HepG2 (cell line): ENCODE measurements at regions not wholly inside any gene's neighbourhood (a gene's known extent, or its start where the extent isn't known, plus 50 kb on each side); places are given as distances from the start of the nearest gene placed in this dataset.

Source experiments
- CBX1 ChIP-seq: IDR thresholded peaks from one replicate; pipeline ENCODE4 v1.6.1; 2016; ENCODE audit warnings: antibody characterized with exemption, low read depth
- ETV6 ChIP-seq: sonication (generic); formaldehyde crosslinking; conservative IDR thresholded peaks from 2 replicates; pipeline ENCODE4 v1.4.0; 2020; ENCODE audit warnings: missing genetic modification reagents
- HDAC2 ChIP-seq: sonication (generic); formaldehyde crosslinking; IDR thresholded peaks from 2 replicates; pipeline ENCODE4 v1.4.0; 2020; ENCODE audit warnings: missing genetic modification reagents
- IRF2 ChIP-seq: IDR thresholded peaks from 2 replicates; pipeline ENCODE4 v1.6.1; 2018; ENCODE audit warnings: missing genetic modification reagents, missing compliant biosample characterization
- MTA3 ChIP-seq: sonication (generic); formaldehyde crosslinking; IDR thresholded peaks from 2 replicates; pipeline ENCODE4 v1.4.0; 2020; ENCODE audit warnings: missing genetic modification reagents
- NR1H2 ChIP-seq: sonication (generic); formaldehyde crosslinking; IDR thresholded peaks from 2 replicates; pipeline ENCODE4 v1.8.1; 2022; ENCODE audit warnings: low read depth, missing genetic modification reagents, borderline replicate concordance
- NR2F2 ChIP-seq: IDR thresholded peaks from 2 replicates; pipeline ENCODE4 v1.6.1; 2012; ENCODE audit warnings: low read depth, inconsistent platforms, borderline replicate concordance
- POLR2A ChIP-seq, 2 experiments: IDR thresholded peaks; 2 replicates each; pipeline ENCODE4 v1.6.1; 2011; ENCODE audit warnings: low read depth in 2 of 2, low read length in 2 of 2, mild to moderate bottlenecking in 1 of 2, moderate library complexity in 1 of 2; ENCODE audit not compliant: insufficient read depth in 1 of 2
- SNAPC2 ChIP-seq: sonication (generic); formaldehyde crosslinking; IDR thresholded peaks from 2 replicates; pipeline ENCODE4 v1.8.1; 2022; ENCODE audit warnings: mild to moderate bottlenecking, missing genetic modification reagents
- SRSF9 ChIP-seq: fragments of 200-400 bp; formaldehyde crosslinking; IDR thresholded peaks from 2 replicates; pipeline ENCODE4 v1.6.1; 2018; ENCODE audit warnings: borderline replicate concordance, mild to moderate bottlenecking, low read depth, low read length; ENCODE audit not compliant: insufficient read depth, poor library complexity, severe bottlenecking
- STAG1 ChIP-seq: sonication (generic); formaldehyde crosslinking; IDR thresholded peaks from 2 replicates; pipeline ENCODE4 v1.4.0; 2020; ENCODE audit warnings: missing genetic modification reagents
- TCF7 ChIP-seq: sonication (generic); IDR thresholded peaks from 2 replicates; pipeline ENCODE4 v1.6.1; 2016; ENCODE audit warnings: antibody characterized with exemption, low read depth
- YEATS4 ChIP-seq: sonication (generic); formaldehyde crosslinking; IDR thresholded peaks from 2 replicates; pipeline ENCODE4 v1.4.0; 2020; ENCODE audit warnings: missing genetic modification reagents, borderline replicate concordance
- ZNF136 ChIP-seq: sonication (generic); formaldehyde crosslinking; IDR thresholded peaks from 2 replicates; pipeline ENCODE4 v1.8.1; 2022; ENCODE audit warnings: low read depth, mild to moderate bottlenecking, moderate library complexity, missing genetic modification reagents
- ZNF350 ChIP-seq: sonication (generic); formaldehyde crosslinking; IDR thresholded peaks from 2 replicates; pipeline ENCODE4 v1.4.0; 2020; ENCODE audit warnings: mild to moderate bottlenecking, low read depth, missing genetic modification reagents, borderline replicate concordance
- ZNF44 ChIP-seq: sonication (generic); formaldehyde crosslinking; IDR thresholded peaks from 2 replicates; pipeline ENCODE4 v1.5.1; 2020; ENCODE audit warnings: mild to moderate bottlenecking, missing genetic modification reagents
- ZNF713 ChIP-seq: sonication (generic); formaldehyde crosslinking; IDR thresholded peaks from 2 replicates; pipeline ENCODE4 v1.4.0; 2020; ENCODE audit warnings: mild to moderate bottlenecking, missing genetic modification reagents
- ZNF772 ChIP-seq: sonication (generic); formaldehyde crosslinking; IDR thresholded peaks from 2 replicates; pipeline ENCODE4 v1.5.0; 2020; ENCODE audit warnings: mild to moderate bottlenecking, missing genetic modification reagents
- ZNF839 ChIP-seq: sonication (generic); formaldehyde crosslinking; IDR thresholded peaks from 2 replicates; pipeline ENCODE4 v1.4.0; 2020; ENCODE audit warnings: missing genetic modification reagents, mild to moderate bottlenecking, borderline replicate concordance
- TF ChIP-seq, protein P1 (sequence below): sonication (generic); formaldehyde crosslinking; IDR thresholded peaks from 2 replicates; pipeline ENCODE4 v1.5.1; 2020; ENCODE audit warnings: mild to moderate bottlenecking, moderate library complexity, missing genetic modification reagents
- TF ChIP-seq, protein P2 (sequence below): IDR thresholded peaks from 2 replicates; pipeline ENCODE4 v1.4.0; 2020; ENCODE audit warnings: mild to moderate bottlenecking, missing genetic modification reagents
- TF ChIP-seq, protein P3 (sequence below): sonication (generic); formaldehyde crosslinking; IDR thresholded peaks from 2 replicates; pipeline ENCODE4 v1.4.0; 2020; ENCODE audit warnings: mild to moderate bottlenecking, low read depth, missing genetic modification reagents
- TF ChIP-seq, protein P4 (sequence below), 2 experiments: fragments of 450-650 bp in 1 of 2; sonication (generic) in 1 of 2; formaldehyde crosslinking; IDR thresholded peaks; 2 replicates each; pipeline versions ENCODE4 v1.5.0 to v1.8.0; 2020 to 2022; ENCODE audit warnings: mild to moderate bottlenecking in 1 of 2, missing genetic modification reagents in 1 of 2

DNA sequence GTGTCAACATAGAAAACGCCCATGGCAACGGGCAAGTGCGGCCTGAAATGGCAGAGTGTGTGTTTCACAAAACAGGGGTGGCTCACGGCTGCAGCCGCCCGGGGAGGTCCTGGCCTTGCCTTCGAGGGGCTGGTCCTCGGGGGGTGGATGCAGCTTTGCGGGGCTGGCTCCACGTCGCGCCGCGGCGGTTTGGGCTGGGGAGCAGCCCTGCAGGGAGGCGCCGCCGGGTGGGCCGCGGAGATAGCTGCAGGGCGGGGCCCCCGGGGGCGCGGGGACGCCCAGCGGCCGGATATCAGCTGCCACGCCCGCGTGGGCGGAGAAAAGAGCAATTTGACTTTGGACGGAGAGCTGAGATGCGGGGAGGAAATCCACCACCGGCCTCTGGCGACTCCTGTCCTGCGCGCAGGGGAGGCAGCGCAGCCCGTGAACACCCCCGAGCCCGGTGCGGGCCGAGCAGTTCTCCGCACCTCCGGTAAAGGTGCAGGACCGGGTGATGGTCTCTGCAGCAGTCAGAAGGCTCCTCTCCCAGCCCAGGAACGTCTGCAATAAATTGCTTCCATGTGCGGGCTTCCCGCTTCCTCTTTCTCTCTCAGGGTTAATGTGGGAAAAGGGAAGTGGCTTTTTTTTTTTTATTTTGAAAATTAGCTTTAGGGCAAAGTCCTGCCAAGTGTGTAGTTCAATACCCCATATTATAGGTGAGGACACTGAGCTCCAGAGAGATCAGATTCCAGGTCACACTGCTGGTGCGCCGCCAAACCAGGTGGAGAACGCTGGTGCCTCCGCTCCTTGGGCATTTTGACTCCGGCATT, 110.5 kb downstream of the ARF6 start (continued):
- peak; percentile 27; the same call in 1 of the 2 replicates for TF ChIP-seq ZNF350
- peak; percentile 75 for TF ChIP-seq HDAC2 (CRISPR knock-in tag)
- no peak for TF ChIP-seq CBX1
- peak; percentile 93 for TF ChIP-seq ZNF44 (CRISPR knock-in tag)
- TF ChIP-seq IRF2: peak; percentile 54
- TF ChIP-seq YEATS4 (CRISPR knock-in tag): peak; percentile 87
- TF ChIP-seq STAG1: no peak; the same call in none of the 2 replicates
- no peak for TF ChIP-seq SRSF9
- TF ChIP-seq MTA3 (CRISPR knock-in tag): no peak
- no peak for TF ChIP-seq NR1H2 (CRISPR knock-in tag)
- TF ChIP-seq, protein P1, sequence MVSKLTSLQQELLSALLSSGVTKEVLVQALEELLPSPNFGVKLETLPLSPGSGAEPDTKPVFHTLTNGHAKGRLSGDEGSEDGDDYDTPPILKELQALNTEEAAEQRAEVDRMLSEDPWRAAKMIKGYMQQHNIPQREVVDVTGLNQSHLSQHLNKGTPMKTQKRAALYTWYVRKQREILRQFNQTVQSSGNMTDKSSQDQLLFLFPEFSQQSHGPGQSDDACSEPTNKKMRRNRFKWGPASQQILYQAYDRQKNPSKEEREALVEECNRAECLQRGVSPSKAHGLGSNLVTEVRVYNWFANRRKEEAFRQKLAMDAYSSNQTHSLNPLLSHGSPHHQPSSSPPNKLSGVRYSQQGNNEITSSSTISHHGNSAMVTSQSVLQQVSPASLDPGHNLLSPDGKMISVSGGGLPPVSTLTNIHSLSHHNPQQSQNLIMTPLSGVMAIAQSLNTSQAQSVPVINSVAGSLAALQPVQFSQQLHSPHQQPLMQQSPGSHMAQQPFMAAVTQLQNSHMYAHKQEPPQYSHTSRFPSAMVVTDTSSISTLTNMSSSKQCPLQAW (CRISPR knock-in tag): no peak
- TF ChIP-seq, protein P2, sequence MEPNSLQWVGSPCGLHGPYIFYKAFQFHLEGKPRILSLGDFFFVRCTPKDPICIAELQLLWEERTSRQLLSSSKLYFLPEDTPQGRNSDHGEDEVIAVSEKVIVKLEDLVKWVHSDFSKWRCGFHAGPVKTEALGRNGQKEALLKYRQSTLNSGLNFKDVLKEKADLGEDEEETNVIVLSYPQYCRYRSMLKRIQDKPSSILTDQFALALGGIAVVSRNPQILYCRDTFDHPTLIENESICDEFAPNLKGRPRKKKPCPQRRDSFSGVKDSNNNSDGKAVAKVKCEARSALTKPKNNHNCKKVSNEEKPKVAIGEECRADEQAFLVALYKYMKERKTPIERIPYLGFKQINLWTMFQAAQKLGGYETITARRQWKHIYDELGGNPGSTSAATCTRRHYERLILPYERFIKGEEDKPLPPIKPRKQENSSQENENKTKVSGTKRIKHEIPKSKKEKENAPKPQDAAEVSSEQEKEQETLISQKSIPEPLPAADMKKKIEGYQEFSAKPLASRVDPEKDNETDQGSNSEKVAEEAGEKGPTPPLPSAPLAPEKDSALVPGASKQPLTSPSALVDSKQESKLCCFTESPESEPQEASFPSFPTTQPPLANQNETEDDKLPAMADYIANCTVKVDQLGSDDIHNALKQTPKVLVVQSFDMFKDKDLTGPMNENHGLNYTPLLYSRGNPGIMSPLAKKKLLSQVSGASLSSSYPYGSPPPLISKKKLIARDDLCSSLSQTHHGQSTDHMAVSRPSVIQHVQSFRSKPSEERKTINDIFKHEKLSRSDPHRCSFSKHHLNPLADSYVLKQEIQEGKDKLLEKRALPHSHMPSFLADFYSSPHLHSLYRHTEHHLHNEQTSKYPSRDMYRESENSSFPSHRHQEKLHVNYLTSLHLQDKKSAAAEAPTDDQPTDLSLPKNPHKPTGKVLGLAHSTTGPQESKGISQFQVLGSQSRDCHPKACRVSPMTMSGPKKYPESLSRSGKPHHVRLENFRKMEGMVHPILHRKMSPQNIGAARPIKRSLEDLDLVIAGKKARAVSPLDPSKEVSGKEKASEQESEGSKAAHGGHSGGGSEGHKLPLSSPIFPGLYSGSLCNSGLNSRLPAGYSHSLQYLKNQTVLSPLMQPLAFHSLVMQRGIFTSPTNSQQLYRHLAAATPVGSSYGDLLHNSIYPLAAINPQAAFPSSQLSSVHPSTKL: peak; percentile 77
- TF ChIP-seq POLR2A (IDR thresholded peaks at IDR 0.05; ENCODE audit: insufficient read depth in 1 of 2, low read depth in 2 of 2, low read length in 2 of 2): peak; percentile 60 to 84
- TF ChIP-seq ZNF713 (CRISPR knock-in tag): no peak
- no peak for TF ChIP-seq NR2F2
- no peak for TF ChIP-seq TCF7
- TF ChIP-seq, protein P3, sequence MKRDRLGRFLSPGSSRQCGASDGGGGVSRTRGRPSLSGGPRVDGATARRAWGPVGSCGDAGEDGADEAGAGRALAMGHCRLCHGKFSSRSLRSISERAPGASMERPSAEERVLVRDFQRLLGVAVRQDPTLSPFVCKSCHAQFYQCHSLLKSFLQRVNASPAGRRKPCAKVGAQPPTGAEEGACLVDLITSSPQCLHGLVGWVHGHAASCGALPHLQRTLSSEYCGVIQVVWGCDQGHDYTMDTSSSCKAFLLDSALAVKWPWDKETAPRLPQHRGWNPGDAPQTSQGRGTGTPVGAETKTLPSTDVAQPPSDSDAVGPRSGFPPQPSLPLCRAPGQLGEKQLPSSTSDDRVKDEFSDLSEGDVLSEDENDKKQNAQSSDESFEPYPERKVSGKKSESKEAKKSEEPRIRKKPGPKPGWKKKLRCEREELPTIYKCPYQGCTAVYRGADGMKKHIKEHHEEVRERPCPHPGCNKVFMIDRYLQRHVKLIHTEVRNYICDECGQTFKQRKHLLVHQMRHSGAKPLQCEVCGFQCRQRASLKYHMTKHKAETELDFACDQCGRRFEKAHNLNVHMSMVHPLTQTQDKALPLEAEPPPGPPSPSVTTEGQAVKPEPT (CRISPR knock-in tag): no peak
- TF ChIP-seq ZNF136 (CRISPR knock-in tag): peak; percentile 75; the same call in 1 of the 2 replicates
- TF ChIP-seq, protein P4, sequence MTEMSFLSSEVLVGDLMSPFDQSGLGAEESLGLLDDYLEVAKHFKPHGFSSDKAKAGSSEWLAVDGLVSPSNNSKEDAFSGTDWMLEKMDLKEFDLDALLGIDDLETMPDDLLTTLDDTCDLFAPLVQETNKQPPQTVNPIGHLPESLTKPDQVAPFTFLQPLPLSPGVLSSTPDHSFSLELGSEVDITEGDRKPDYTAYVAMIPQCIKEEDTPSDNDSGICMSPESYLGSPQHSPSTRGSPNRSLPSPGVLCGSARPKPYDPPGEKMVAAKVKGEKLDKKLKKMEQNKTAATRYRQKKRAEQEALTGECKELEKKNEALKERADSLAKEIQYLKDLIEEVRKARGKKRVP (CRISPR knock-in tag; IDR thresholded peaks at IDR 0.05): peak in 1 of 2 experiments; percentile 32; a peak in 1 of 4 replicates
- peak; percentile 68 for TF ChIP-seq ZNF772 (CRISPR knock-in tag)
- no peak for TF ChIP-seq ETV6
- no peak for TF ChIP-seq ZNF839
- peak; percentile 69 for TF ChIP-seq SNAPC2 (CRISPR knock-in tag)
